Cardiac muscle cell (in vitro differentiated cells and primary cell): ENCODE measurements at regions not wholly inside any gene's neighbourhood (a gene's known extent, or its start where the extent isn't known, plus 50 kb on each side); places are given as distances from the start of the nearest gene placed in this dataset.
"Not testable (repeated sequence)": the region's sequence is repeated elsewhere in the genome, so short reads cannot be mapped to it uniquely, and the experiment has no call there.

ENCODE experiments used
- DNase-seq, 2 donors: peaks; one replicate each; pipeline versions ENCODE4 v3.0.0 to v3.0.0-alpha.2; 2010 to 2017; ENCODE audit warnings: low read depth in 1 of 2, low spot score in 1 of 2
- H3K27ac ChIP-seq: fragments of 200-600 bp; sonication (generic); 2 replicates; pipeline ENCODE4 v1.5.1; 2016
- H3K27me3 ChIP-seq: fragments of 200-600 bp; sonication (generic); 2 replicates; pipeline ENCODE4 v1.6.0; 2016; ENCODE audit warnings: control low read depth
- H3K36me3 ChIP-seq: fragments of 200-600 bp; sonication (generic); 2 replicates; pipeline ENCODE4 v1.5.1; 2016; ENCODE audit warnings: control low read depth
- H3K4me1 ChIP-seq: fragments of 200-600 bp; sonication (generic); 2 replicates; pipeline ENCODE4 v1.8.1; 2017; ENCODE audit warnings: low read depth, mild to moderate bottlenecking, mixed run types
- H3K4me3 ChIP-seq: fragments of 200-600 bp; sonication (generic); 2 replicates; pipeline ENCODE4 v1.5.1; 2016; ENCODE audit warnings: mild to moderate bottlenecking
- H3K9me3 ChIP-seq: fragments of 200-600 bp; sonication (generic); 2 replicates; pipeline ENCODE4 v1.5.1; 2017; ENCODE audit warnings: low read depth, mild to moderate bottlenecking, control low read depth
- TF ChIP-seq, protein P1 (sequence below): IDR thresholded peaks from 2 replicates; pipeline ENCODE4 v1.5.1; 2012; ENCODE audit warnings: low read depth, mild to moderate bottlenecking, low read length

DNA sequence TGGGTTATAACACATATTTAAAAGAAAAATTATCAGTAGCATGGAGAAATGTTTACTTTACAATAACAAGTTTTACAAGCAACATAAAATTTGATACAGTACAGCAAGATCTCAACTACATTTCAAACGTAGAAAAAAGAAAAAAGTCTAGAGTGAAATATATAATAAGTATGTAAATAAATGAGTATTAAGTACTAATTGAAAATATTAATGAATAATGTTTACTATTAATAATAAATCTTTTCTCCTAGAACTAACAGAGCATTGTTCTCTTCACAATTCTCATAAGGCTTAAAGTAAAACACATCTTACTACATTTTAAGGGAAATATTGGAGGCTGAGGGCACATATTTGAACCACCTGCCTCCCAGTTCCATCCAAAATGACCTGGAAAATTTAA, 72.1 kb downstream of the TMEM212 start:
- no peaks in the 10 kb centered on the region for H3K36me3 ChIP-seq
- TF ChIP-seq, protein P1, sequence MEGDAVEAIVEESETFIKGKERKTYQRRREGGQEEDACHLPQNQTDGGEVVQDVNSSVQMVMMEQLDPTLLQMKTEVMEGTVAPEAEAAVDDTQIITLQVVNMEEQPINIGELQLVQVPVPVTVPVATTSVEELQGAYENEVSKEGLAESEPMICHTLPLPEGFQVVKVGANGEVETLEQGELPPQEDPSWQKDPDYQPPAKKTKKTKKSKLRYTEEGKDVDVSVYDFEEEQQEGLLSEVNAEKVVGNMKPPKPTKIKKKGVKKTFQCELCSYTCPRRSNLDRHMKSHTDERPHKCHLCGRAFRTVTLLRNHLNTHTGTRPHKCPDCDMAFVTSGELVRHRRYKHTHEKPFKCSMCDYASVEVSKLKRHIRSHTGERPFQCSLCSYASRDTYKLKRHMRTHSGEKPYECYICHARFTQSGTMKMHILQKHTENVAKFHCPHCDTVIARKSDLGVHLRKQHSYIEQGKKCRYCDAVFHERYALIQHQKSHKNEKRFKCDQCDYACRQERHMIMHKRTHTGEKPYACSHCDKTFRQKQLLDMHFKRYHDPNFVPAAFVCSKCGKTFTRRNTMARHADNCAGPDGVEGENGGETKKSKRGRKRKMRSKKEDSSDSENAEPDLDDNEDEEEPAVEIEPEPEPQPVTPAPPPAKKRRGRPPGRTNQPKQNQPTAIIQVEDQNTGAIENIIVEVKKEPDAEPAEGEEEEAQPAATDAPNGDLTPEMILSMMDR: no peak
- DNase-seq: no peak
- no peaks in the 10 kb centered on the region for H3K27me3 ChIP-seq
- H3K9me3 ChIP-seq: no peaks in the 10 kb centered on the region
- H3K27ac ChIP-seq: no peak overlapping the region
- H3K4me1 ChIP-seq: no peaks in the 10 kb centered on the region
- H3K4me3 ChIP-seq: no peak overlapping the region

DNA sequence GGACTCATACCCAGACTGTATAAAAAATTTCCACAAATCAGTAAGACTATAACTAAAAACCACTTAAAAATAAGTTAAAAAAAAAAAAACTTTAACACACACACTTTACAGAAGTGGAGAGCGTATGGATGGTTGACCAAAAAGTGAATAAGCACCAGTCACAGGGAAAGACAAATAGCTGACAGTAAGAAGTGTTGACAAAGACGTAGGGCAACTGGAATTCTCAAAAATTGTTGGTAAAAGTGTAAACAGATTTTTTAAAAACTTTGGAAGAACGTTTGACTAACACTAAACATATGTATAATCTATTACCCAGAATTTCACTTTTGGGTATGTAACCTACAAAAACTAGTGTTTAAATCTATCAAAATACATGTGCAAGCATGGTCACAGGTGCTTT, 73.7 kb downstream of the TMEM212 start:
- no peaks in the 10 kb centered on the region for H3K36me3 ChIP-seq
- H3K27me3 ChIP-seq: no peaks in the 10 kb centered on the region
- no peaks in the 10 kb centered on the region for H3K4me1 ChIP-seq
- no peak overlapping the region for H3K4me3 ChIP-seq
- no peak for DNase-seq
- H3K27ac ChIP-seq: no peak overlapping the region
- no peaks in the 10 kb centered on the region for H3K9me3 ChIP-seq
- TF ChIP-seq, protein P1: no peak

DNA sequence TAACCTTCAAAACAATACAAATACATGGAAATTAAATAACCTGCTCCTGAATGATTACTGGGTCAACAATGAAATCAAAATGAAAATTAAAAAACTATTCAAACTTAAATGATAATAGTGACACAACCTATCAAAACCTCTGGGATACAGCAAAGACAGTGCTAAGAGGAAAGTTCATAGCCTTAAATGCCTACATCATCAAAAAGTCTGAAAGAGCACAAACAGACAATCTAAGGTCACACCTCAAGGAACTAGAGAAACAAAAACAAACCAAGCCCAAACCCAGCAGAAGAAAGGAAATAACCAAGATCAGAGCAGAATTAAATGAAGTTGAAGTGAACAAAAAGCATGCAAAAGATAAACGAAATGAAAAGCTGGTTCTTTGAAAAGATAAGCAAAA, 79.5 kb downstream of the TMEM212 start:
- not testable (repeated sequence) for H3K4me3 ChIP-seq

DNA sequence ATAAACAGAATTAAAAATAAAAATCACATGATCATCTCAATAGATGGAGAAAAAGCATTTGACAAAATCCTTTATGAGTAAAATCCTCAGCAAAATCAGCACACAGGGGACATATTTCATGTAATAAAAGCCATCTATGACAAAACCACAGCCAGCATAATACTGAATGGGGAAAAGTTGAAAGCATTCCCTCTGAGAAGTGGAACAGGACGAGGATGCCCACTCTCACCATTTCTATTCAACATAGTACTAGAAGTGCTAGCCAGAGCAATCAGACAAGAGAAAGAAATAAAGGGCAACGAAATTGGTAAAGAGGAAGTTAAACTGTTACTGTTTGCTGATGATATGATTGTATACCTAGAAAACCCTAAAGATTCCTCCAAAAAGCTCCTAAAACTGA, 80.5 kb downstream of the TMEM212 start:
- not testable (repeated sequence) for H3K4me3 ChIP-seq, H3K9me3 ChIP-seq, H3K27me3 ChIP-seq

More for the DNA sequence above, 79.5 kb downstream of the TMEM212 start:
- H3K36me3 ChIP-seq, DNase-seq, H3K4me1 ChIP-seq, H3K9me3 ChIP-seq, H3K27ac ChIP-seq, H3K27me3 ChIP-seq: not testable (repeated sequence)

DNA sequence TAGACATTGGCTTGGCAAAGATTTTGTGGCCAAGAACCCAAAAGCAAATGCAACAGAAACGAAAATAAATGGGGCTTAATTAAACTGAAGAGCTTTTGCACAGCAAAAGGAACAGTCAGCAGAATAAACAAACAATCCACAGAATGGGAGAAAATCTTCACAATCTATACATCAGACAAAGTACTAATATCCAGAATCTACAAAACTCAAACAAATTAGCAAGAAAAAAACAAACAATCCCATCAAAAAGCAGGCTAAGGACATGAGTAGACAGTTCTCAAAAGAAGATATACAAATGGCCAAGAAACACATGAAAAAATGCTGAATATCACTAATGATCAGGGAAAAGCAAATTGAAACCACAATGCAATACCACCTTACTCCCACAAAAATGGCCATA, 81.7 kb downstream of the TMEM212 start:
- H3K27me3 ChIP-seq, H3K4me3 ChIP-seq, H3K27ac ChIP-seq, H3K36me3 ChIP-seq, DNase-seq, H3K9me3 ChIP-seq, H3K4me1 ChIP-seq: not testable (repeated sequence)

More for the DNA sequence above, 80.5 kb downstream of the TMEM212 start:
- H3K36me3 ChIP-seq, H3K27ac ChIP-seq, H3K4me1 ChIP-seq, DNase-seq: not testable (repeated sequence)

DNA sequence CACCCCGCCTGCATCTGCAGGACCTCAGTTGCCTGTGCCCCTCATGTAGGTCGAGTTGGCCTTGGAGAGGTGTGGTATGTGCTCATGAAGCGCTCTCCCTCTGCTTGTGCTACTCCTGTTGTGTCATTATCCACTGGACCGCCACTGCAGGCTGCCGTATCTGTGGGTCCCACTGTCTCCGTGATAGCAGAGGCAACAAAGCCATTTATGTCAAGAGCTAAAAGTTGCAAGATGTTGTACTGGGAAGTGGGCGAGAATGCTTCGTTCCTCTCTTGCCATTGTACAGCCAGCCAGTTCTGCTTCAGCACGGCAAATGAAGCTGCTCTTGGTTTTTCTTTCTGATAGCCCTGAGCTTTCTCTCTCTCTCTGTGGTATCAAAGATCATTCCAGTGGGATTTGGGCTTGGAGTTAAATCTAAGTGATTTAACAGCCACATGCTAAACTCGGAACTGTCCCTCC, 89.0 kb downstream of the TMEM212 start:
- no peak for DNase-seq
- no peak overlapping the region for H3K27ac ChIP-seq

DNA sequence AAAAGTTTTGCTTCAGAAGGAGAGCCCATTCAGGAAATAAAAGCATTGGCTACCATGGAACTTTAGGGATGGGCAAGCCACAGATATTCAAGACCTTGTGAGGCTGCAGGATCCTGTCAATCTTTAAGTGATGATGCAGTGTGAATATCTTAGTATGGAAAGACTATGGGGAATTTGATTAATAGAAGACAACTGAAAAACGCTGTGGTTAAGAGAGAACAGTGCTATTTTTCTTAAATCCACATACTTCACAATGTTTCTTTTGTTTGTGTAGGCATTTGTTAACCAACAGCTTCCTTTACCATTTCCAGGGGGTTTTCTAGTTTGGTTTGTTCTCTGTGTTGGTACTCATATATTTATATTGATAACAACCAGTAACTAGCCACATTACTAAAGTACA, 90.3 kb downstream of the TMEM212 start:
- Histone ChIP-seq H3K27me3 (no peaks in the 10 kb centered on the region), H3K27ac (no peak overlapping the region), H3K4me1 (peaks cover 4% of the 10 kb centered on the region), H3K36me3 (no peaks in the 10 kb centered on the region), H3K4me3 (no peak overlapping the region), H3K9me3 (no peaks in the 10 kb centered on the region)
- no peak for DNase-seq
- TF ChIP-seq, protein P1: no peak

More for the DNA sequence above, 89.0 kb downstream of the TMEM212 start:
- Histone ChIP-seq H3K27me3 (no peaks in the 10 kb centered on the region), H3K9me3 (no peaks in the 10 kb centered on the region), H3K4me1 (no peaks in the 10 kb centered on the region), H3K36me3 (no peaks in the 10 kb centered on the region), H3K4me3 (no peak overlapping the region)
- TF ChIP-seq, protein P1: no peak
